AG09319 (cell line): ENCODE measurements at regions not wholly inside any gene's neighbourhood (a gene's known extent, or its start where the extent isn't known, plus 50 kb on each side); places are given as distances from the start of the nearest gene placed in this dataset.

Experiments
- DNase-seq: peaks from one replicate; pipeline ENCODE4 v3.0.0-alpha.2; 2010; ENCODE audit warnings: low read depth; ENCODE audit errors: extremely low read depth
- TF ChIP-seq, protein P1 (sequence below): IDR thresholded peaks from 2 replicates; pipeline ENCODE4 v1.5.1; 2011; ENCODE audit warnings: low read depth, mild to moderate bottlenecking, inconsistent platforms, low read length, moderate library complexity

DNA sequence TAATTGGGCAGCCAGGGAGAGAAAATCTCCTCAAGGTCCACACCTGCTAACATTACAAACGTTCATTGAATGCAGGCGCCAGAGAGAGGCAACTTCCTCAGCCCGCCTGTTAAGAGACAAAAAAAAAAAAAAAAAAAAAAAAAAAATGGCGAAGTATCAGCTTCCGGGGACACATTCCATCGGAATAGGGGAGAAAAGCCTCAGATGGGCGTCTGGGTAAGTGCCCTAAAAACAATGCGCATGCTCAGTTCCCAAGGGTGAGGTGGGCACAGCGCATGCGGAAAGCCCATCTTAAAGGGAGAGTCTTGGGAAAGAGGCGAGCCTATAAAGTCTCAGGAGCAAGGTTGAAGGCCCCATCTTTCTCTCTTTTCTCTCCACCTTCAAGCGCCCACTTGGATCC, 1139.7 kb upstream of the CELF2 start:
- TF ChIP-seq, protein P1, sequence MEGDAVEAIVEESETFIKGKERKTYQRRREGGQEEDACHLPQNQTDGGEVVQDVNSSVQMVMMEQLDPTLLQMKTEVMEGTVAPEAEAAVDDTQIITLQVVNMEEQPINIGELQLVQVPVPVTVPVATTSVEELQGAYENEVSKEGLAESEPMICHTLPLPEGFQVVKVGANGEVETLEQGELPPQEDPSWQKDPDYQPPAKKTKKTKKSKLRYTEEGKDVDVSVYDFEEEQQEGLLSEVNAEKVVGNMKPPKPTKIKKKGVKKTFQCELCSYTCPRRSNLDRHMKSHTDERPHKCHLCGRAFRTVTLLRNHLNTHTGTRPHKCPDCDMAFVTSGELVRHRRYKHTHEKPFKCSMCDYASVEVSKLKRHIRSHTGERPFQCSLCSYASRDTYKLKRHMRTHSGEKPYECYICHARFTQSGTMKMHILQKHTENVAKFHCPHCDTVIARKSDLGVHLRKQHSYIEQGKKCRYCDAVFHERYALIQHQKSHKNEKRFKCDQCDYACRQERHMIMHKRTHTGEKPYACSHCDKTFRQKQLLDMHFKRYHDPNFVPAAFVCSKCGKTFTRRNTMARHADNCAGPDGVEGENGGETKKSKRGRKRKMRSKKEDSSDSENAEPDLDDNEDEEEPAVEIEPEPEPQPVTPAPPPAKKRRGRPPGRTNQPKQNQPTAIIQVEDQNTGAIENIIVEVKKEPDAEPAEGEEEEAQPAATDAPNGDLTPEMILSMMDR: no peak
- no peak for DNase-seq

DNA sequence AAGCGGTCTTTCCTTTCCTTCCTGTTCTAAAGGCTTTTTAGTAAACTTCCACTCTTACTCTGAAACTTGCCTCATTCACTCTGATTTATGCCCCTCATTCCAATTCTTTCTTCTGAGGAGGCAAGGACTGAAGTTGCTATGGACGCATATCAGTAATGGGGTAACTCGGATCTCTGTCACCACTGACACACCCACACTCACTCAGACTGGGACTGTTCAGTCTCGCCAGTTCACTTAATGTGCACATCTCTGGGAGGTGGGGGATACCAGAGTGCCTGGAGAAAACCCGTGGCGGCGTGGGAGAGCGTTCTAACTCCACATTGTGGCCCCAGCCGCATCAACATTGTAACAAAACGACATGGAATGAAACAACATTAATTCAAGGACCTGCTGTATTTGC, 1139.3 kb upstream of the CELF2 start:
- TF ChIP-seq, protein P1: no peak
- DNase-seq: no peak

DNA sequence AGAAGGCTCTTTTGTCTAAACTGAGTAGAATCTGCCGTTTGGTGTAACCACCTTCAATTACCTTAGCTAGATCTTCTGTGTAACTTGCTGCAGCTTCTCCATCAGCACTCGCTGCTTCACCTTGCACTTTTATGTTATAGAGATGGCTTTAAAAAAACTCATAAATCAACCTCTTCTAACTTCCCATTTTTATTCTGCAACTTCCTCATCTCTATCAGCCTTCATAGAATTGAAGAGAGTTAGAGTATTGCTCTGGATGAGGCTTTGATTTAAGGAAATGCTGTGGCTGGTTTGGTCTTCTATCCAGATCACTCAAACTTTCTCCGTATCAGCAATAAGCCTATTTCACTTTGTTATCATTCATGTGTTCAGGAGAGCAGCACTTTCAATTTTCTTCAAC, 1131.9 kb upstream of the CELF2 start:
- TF ChIP-seq, protein P1: no peak
- no peak for DNase-seq

DNA sequence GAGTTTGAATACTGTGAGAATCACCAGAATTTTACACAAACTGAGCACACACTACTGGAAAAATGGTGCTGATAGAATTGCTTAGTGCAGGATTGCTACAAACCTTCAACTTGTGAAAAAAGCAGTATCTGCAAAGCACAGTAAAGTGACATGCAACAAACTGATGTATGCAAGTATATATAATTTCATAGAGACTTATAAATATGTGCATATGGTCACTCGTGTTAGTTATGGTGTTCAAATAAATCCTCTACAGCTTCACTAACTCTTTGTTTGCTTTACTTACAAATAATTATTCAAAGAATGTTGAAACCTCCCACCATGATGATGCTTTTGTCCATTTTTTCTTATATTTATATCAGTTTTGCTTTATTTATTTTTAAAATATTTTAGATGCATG, 1130.9 kb upstream of the CELF2 start:
- TF ChIP-seq, protein P1: no peak
- no peak for DNase-seq

DNA sequence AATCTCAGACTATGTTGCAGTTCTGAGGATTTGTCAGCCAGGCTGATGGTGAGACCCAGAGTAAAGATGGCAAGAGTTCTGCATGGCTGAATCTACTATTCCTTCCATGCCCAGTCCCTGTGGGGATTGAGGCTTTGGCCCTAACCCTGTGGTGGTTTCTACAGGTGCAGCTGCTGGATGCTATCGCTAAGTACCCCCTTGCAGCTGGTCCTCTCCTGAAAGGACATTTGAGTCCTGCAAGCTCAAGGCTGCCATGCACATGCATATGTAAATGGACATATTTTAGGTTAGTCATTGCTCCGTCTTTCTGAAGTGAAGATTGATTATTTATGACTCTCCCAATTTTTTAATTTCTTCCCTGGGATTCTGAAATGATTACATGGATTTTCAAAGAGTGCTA, 1122.2 kb upstream of the CELF2 start:
- TF ChIP-seq, protein P1: no peak
- DNase-seq: no peak

DNA sequence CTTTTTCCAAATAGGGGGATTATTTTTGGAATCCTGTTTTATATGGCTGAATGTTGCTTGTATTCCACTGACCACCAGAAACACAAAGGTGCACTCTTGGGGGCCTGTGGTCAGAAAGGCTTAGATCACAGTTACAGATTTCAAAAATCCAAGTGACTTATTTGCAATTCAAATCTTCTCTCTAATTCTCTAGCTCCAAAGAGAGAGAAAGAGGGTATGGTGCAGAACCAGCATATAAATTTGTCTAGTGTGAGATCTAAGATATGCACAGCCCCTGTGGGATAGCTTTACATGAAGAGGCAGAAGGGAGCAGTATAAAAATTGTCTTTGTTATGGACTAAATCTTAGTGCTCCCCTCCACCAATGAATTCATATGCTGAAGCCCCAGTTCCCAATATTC, 1121.7 kb upstream of the CELF2 start:
- DNase-seq: no peak
- TF ChIP-seq, protein P1: no peak

DNA sequence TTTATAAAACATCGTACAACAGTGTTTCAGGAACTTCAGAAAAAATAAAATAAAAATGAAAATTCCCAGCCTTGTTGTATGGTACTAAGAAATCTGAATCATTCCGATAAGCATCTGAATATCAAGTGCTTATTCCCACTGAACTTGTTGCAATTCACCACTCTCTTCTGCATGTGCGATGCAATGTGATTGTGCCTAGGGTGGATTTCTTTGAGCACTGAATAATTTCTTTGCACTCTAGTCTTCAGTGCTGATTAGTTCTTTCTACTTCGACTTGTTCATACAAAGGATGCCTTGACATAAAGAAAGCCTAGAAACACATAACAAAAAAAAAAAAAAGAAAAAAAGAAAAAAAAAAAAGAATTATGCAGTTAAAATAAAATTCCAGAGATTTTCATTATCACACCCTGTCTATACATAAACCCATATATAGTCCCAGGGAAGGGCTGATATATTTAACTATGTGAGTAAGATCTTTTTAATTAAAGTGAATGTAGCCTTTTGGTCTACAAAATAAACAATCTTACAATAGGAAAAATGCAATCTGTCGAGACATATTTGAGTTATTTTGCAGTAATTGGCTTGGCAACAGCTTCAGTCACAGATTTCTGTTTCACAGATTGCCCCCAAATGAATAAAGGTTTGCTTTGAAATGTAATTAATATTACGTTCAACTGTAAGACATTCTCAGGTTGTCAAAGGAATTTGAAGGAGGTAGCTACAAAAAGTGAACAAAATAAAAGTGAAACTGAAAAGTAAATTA, 1118.9 kb upstream of the CELF2 start:
- DNase-seq: no peak
- TF ChIP-seq, protein P1: no peak
